ENCODE measurements at regions not wholly inside any gene's neighbourhood (a gene's known extent, or its start where the extent isn't known, plus 50 kb on each side); places are given as distances from the start of the nearest gene placed in this dataset.

DNA sequence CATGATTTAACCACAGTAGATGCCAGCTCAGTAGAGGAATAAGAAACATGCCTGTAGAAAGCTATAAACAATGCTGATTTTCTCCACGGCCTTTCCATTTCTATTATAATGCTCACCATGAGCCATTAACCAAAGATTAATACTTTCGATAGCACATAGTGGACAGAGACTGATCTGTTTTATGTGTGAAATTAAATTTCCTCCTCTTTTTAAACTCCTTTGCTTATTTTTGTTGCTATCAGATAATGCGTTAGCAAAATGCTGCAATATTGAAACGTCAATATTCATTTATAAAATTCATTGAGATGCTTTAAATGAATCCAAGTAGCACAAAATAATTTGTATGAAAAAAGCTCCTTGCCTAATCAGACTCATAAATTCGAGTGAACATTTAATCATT, 1807.9 kb downstream of the MRPL39 start:
- H3K4me3 ChIP-seq, result no peak overlapping the region
- no peaks in the 10 kb centered on the region for H3K9me3 ChIP-seq
- H3K27me3 ChIP-seq, result no peaks in the 10 kb centered on the region
- TF ChIP-seq, protein P1, sequence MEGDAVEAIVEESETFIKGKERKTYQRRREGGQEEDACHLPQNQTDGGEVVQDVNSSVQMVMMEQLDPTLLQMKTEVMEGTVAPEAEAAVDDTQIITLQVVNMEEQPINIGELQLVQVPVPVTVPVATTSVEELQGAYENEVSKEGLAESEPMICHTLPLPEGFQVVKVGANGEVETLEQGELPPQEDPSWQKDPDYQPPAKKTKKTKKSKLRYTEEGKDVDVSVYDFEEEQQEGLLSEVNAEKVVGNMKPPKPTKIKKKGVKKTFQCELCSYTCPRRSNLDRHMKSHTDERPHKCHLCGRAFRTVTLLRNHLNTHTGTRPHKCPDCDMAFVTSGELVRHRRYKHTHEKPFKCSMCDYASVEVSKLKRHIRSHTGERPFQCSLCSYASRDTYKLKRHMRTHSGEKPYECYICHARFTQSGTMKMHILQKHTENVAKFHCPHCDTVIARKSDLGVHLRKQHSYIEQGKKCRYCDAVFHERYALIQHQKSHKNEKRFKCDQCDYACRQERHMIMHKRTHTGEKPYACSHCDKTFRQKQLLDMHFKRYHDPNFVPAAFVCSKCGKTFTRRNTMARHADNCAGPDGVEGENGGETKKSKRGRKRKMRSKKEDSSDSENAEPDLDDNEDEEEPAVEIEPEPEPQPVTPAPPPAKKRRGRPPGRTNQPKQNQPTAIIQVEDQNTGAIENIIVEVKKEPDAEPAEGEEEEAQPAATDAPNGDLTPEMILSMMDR (IDR thresholded peaks at IDR 0.05), result no peak
- ATAC-seq (no peak), DNase-seq (no peak)
- intact Hi-C loops (cut with DNase I), result no loop called here
- no peaks in the 10 kb centered on the region for H3K36me3 ChIP-seq
- no peak overlapping the region for H3K27ac ChIP-seq
- no peaks in the 10 kb centered on the region for H3K4me1 ChIP-seq

DNA sequence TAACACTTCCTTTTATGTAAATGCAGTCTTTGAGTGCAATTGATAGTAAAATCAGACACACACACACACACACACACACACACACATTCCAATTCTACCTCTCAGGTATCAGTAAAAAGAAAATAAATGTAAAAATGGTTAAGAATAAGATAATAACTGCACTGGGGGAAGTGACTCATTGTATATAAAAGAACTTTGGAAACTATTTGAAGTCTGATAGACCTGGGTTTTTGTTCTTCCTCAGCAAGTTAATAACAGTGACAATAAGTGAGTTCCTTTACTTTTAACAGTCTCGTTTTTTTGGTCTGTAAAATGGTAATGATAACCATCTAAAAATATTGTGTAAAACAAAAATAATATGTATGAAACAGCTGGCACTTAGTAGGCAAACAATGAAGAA, 1815.0 kb downstream of the MRPL39 start:
- DNase-seq, result no peak
- Histone ChIP-seq H3K9me3 (peaks cover 0 to 2% of the 10 kb centered on the region in 2 donors), H3K4me1 (no peaks in the 10 kb centered on the region), H3K4me3 (no peak overlapping the region), H3K27ac (no peak overlapping the region), H3K27me3 (no peaks in the 10 kb centered on the region), H3K36me3 (no peaks in the 10 kb centered on the region)
- intact Hi-C loops (cut with DNase I), result no loop called here
- TF ChIP-seq, protein P1 (IDR thresholded peaks at IDR 0.05), result no peak
- no peak for ATAC-seq

DNA sequence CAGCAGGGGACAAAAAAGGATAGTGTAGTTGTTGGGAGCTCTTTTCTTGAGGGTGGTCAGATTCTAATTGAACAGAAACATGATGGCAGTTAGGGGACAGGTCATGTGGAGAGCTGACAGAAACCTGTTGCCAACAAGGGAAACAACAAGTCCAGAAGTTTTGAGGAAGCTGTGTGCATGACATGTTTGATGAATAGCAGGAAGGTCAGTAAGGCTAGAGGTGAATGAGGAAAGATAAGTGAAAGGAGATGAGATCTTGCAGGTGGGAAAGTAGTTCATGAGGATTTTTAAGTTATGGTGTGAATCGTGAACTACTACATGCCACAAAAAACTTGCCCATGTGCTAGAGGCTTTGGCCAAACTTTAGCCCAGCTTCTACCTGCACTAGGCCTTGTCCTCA, 1817.4 kb downstream of the MRPL39 start:
- peaks cover 0 to 2% of the 10 kb centered on the region in 2 donors for H3K9me3 ChIP-seq
- no peaks in the 10 kb centered on the region for H3K36me3 ChIP-seq
- no peak overlapping the region for H3K27ac ChIP-seq
- H3K4me3 ChIP-seq, result no peak overlapping the region
- no peaks in the 10 kb centered on the region for H3K4me1 ChIP-seq
- no peak for DNase-seq
- no peak for ATAC-seq
- TF ChIP-seq, protein P1 (IDR thresholded peaks at IDR 0.05), result no peak
- intact Hi-C loops (cut with DNase I), result no loop called here
- no peaks in the 10 kb centered on the region for H3K27me3 ChIP-seq

DNA sequence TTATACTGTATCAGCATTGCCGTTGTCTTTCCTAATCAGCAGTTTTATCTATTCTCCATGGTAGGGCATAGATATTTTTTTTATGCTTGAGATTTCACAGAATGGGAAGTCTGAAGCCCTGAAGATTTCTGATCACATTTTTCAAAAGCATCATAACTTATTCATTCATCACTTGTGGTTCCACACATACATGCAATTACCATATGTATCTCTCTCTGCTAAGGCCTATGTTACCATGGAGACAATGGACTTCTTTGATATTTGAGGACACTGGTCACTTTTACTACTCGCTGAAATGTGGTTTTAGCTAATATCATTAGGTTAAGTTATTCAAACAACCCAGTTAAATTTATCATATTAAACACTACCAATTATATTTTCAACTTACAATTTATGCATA, 1827.0 kb downstream of the MRPL39 start:
- Histone ChIP-seq H3K27ac (no peak overlapping the region), H3K27me3 (no peaks in the 10 kb centered on the region)
- intact Hi-C loops (cut with DNase I), result no loop called here

DNA sequence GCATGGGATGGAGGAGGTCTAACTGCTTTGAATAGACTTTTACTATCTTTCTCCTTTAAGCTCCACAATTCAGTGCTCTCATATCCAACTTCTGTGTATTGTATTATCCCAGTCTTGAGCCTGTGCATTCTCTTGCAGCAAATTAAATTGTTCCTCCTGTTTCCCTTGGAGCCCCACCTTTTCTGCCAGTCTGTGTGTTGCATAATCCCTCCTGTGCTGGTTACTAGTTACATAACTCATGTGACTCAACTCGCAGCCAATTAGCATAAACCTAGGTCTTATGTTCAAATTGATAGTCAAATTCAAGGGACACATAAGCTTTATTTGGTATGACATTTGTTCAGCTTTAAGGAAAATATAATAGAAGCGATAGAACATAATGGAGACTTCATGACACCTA, 1863.5 kb downstream of the MRPL39 start:
- no peaks in the 10 kb centered on the region for H3K27me3 ChIP-seq
- intact Hi-C loops (cut with DNase I), result no loop called here
- TF ChIP-seq, protein P1 (IDR thresholded peaks at IDR 0.05), result no peak
- H3K9me3 ChIP-seq, result peaks cover 0 to 15% of the 10 kb centered on the region in 2 donors
- ATAC-seq, result no peak
- no peaks in the 10 kb centered on the region for H3K4me1 ChIP-seq
- no peak overlapping the region for H3K27ac ChIP-seq
- H3K4me3 ChIP-seq, result no peak overlapping the region
- no peak for DNase-seq
- H3K36me3 ChIP-seq, result no peaks in the 10 kb centered on the region

More for the DNA sequence above, 1827.0 kb downstream of the MRPL39 start:
- TF ChIP-seq, protein P1 (IDR thresholded peaks at IDR 0.05), result no peak
- H3K9me3 ChIP-seq, result peaks cover 0 to 9% of the 10 kb centered on the region in 2 donors
- no peak overlapping the region for H3K4me3 ChIP-seq
- no peak for ATAC-seq
- DNase-seq, result no peak
- H3K4me1 ChIP-seq, result no peaks in the 10 kb centered on the region
- H3K36me3 ChIP-seq, result no peaks in the 10 kb centered on the region
